Esophagus (tissue), 2 donors: ENCODE measurements at regions not wholly inside any gene's neighbourhood (a gene's known extent, or its start where the extent isn't known, plus 50 kb on each side); places are given as distances from the start of the nearest gene placed in this dataset.

Source experiments
- H3K27ac ChIP-seq, 2 donors: one replicate each; pipeline ENCODE4 v1.5.1; 2013; ENCODE audit warnings: low read depth in 2 of 2, mild to moderate bottlenecking in 2 of 2, inconsistent platforms in 1 of 2, low read length in 1 of 2, moderate library complexity in 1 of 2
- H3K27me3 ChIP-seq, 2 donors: one replicate each; pipeline ENCODE4 v1.6.1; 2013; ENCODE audit warnings: low read length in 2 of 2, control low read depth in 1 of 2, mild to moderate bottlenecking in 1 of 2; ENCODE audit not compliant: insufficient read depth in 2 of 2, control insufficient read depth in 1 of 2
- H3K36me3 ChIP-seq, 2 donors: one replicate each; pipeline ENCODE4 v1.6.1; 2013; ENCODE audit warnings: low read length in 1 of 2; ENCODE audit not compliant: control insufficient read depth in 2 of 2, insufficient read depth in 2 of 2
- H3K4me1 ChIP-seq, 2 donors: one replicate each; pipeline ENCODE4 v1.6.1; 2013; ENCODE audit warnings: low read length in 1 of 2; ENCODE audit not compliant: control insufficient read depth in 2 of 2, insufficient read depth in 2 of 2
- H3K4me3 ChIP-seq, 2 donors: one replicate each; pipeline ENCODE4 v1.5.1; 2013; ENCODE audit warnings: low read length in 2 of 2, mild to moderate bottlenecking in 2 of 2, low read depth in 1 of 2, moderate library complexity in 1 of 2
- H3K9me3 ChIP-seq, 2 donors: one replicate each; pipeline ENCODE4 v1.6.1; 2013; ENCODE audit warnings: mild to moderate bottlenecking in 2 of 2, low read depth in 1 of 2, low read length in 1 of 2, moderate library complexity in 1 of 2; ENCODE audit not compliant: control insufficient read depth in 2 of 2, insufficient read depth in 1 of 2
- WGBS, 2 donors: extraction: QIAGEN DNeasy Blood & Tissue Kit; methylation state at CpG; one replicate each; pipeline ENCODE4 v1.1.7; 2013; 5-methylcytosine and 5-hydroxymethylcytosine counted together
- donor health status: healthy with polysubstance abuse.
- donor health status: Bipolar disorder and iron deficiency.

DNA sequence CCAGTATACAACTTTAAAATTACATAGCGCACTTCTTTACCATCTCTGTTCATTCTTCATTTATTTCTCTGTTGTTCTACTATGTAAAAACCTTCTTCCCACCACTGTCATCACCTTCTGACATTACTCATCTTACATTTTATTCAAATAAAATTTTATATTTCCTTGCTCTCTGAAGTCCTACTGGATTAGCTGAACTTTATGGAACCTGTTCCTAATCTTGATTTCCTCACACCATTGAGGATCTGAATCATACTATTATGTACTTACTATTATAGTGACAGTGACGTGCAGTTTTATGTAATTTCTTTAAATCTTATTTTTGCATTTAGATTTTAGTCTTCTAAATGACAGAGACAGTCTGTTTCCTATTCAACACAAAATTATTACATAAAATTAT, 98.3 kb downstream of the DYNAP start:
- H3K36me3 ChIP-seq, result no peaks in the 10 kb centered on the region
- no peak overlapping the region for H3K27ac ChIP-seq
- H3K9me3 ChIP-seq, result no peaks in the 10 kb centered on the region
- H3K4me1 ChIP-seq, result no peaks in the 10 kb centered on the region
- WGBS, 2 donors, result 83 to 89% methylated on average over 2 of the region's 2 CpGs
- H3K27me3 ChIP-seq, result no peaks in the 10 kb centered on the region
- H3K4me3 ChIP-seq, result no peak overlapping the region

DNA sequence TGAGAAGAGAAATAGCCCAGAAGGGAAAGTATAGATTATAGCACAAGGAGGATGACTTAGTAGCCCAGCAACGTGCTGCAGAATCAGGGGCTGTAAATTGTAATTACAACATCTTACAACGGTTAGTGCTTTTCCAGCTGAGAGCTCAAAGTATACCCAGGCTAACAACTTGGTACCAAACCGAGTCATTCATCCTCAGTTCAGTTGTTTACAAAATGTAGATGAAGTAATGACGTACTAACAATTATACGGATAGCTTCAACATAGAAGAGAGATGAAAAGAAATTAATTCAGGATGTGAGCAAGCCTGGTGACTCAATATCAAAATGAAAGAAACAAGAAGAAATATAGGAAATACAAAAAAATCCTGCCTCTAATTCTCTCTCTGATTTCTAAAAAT, 99.2 kb downstream of the DYNAP start:
- no peaks in the 10 kb centered on the region for H3K27me3 ChIP-seq
- H3K9me3 ChIP-seq, result no peaks in the 10 kb centered on the region
- no peaks in the 10 kb centered on the region for H3K4me1 ChIP-seq
- H3K36me3 ChIP-seq, result no peaks in the 10 kb centered on the region
- WGBS, 2 donors, result 64 to 66% methylated on average over 5 of the region's 5 CpGs
- no peak overlapping the region for H3K4me3 ChIP-seq
- H3K27ac ChIP-seq, result no peak overlapping the region

GRCh38 chr18:54692463-54692862, 101.4 kb downstream of the DYNAP start:
- WGBS, 2 donors, result 80 to 88% methylated on average over 1 of the region's 1 CpG
- H3K27me3 ChIP-seq, result no peaks in the 10 kb centered on the region
- no peaks in the 10 kb centered on the region for H3K9me3 ChIP-seq
- no peaks in the 10 kb centered on the region for H3K4me1 ChIP-seq
- H3K36me3 ChIP-seq, result no peaks in the 10 kb centered on the region
- no peak overlapping the region for H3K27ac ChIP-seq
- H3K4me3 ChIP-seq, result no peak overlapping the region

GRCh38 chr18:54696616-54697293, 105.7 kb downstream of the DYNAP start:
- WGBS, 2 donors, result 64 to 73% methylated on average over 4 of the region's 4 CpGs
- Histone ChIP-seq H3K27ac (no peak overlapping the region), H3K36me3 (no peaks in the 10 kb centered on the region), H3K4me3 (no peak overlapping the region), H3K9me3 (no peaks in the 10 kb centered on the region), H3K27me3 (no peaks in the 10 kb centered on the region), H3K4me1 (no peaks in the 10 kb centered on the region)

GRCh38 chr18:54700580-54700979, 109.5 kb downstream of the DYNAP start:
- H3K27me3 ChIP-seq, result no peaks in the 10 kb centered on the region
- no peaks in the 10 kb centered on the region for H3K9me3 ChIP-seq
- 54 to 56% methylated on average over 1 of the region's 1 CpG for WGBS, 2 donors
- no peak overlapping the region for H3K27ac ChIP-seq
- H3K4me3 ChIP-seq, result no peak overlapping the region
- no peaks in the 10 kb centered on the region for H3K4me1 ChIP-seq
- H3K36me3 ChIP-seq, result no peaks in the 10 kb centered on the region

DNA sequence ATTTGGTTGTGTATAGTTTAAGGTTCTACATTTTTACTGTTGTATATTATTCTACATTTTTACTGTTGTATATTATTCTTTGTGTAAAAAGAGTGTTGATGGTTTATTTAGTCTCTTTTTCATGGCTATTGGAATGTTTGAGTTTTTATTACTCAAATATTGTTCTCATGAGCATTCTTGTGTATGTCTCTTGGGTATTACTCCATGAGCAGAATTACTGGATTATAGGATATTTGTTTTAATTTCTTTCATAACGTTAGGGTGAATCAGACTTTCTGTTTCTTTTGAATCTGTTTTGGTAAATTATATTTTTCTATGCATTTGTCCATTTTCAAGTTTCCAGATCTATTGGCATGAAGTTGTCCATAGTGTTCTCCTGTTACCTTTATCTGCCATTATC, 111.6 kb downstream of the DYNAP start:
- H3K36me3 ChIP-seq, result no peaks in the 10 kb centered on the region
- no peaks in the 10 kb centered on the region for H3K27me3 ChIP-seq
- WGBS, 2 donors, result 46 to 50% methylated on average over 1 of the region's 1 CpG
- no peaks in the 10 kb centered on the region for H3K4me1 ChIP-seq
- no peaks in the 10 kb centered on the region for H3K9me3 ChIP-seq
- H3K4me3 ChIP-seq, result no peak overlapping the region
- H3K27ac ChIP-seq, result no peak overlapping the region

DNA sequence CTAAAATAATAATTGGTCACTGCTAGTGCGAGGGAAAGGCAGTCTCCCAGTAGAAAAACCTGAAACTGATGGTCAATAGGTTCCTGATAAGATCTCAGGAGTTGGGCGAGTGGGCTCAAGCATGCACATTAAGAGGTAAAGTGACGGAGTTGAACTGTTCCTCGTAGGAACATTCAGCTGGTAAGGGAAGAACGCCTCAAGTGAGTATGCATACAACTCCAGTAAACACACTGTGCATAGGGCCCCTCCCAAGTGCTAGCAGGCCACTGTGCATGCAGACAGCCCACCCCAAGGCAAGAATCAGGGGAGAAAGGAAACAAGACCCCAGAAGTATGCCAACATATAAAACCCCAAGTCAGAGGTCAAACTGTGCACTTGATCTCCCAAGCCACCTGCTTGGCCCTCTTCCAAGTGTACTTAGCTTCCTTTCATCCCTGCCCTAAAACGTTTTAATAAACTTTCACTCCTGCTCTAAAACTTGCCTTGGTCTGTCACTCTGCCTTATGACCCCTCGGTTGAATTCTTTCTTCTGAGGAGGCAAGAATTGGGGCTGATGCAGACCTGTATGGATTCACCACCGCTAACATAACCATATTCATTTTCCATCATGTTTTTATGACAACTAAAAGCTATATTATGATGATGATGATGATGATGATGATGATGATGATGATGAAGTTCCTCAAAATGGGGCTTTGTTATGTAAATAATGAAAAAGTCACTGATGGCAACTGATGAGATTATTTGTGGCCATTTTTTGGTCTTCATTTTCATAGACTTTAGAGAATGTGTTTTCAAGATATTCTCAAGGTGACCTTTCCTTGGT, 118.0 kb upstream of the RAB27B start:
- WGBS, 2 donors, result 81 to 82% methylated on average over 8 of the region's 8 CpGs
- Histone ChIP-seq H3K27ac (no peak overlapping the region), H3K9me3 (no peaks in the 10 kb centered on the region), H3K4me1 (peaks cover 0 to 3% of the 10 kb centered on the region in 2 donors), H3K36me3 (no peaks in the 10 kb centered on the region), H3K4me3 (no peak overlapping the region), H3K27me3 (no peaks in the 10 kb centered on the region)

DNA sequence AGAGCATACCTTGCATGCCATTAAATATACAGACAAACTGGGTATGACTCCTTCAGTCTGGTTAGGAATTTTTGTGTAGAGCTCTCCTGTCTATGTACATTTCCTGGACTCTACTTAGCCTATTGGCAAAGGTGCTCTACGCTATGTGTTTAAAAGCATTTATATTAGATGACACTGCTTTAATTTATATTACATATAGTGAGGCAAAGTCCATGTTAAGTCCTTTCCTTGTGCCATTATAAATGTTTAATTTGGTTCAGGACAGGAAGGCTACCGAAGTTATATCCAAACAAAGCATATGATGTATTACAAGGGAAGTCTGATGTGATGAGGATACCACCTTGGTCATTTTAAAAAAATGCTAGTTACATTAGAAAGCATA, 117.4 kb upstream of the RAB27B start:
- Histone ChIP-seq H3K4me1 (peaks cover 0 to 3% of the 10 kb centered on the region in 2 donors), H3K9me3 (no peaks in the 10 kb centered on the region), H3K36me3 (no peaks in the 10 kb centered on the region), H3K27ac (no peak overlapping the region), H3K4me3 (no peak overlapping the region), H3K27me3 (no peaks in the 10 kb centered on the region)
- 84 to 90% methylated on average over 2 of the region's 2 CpGs for WGBS, 2 donors

- Histone ChIP-seq H3K27me3 (no peaks in the 10 kb centered on the region), H3K27ac (peak overlapping the region in 1 of 2 donors; percentile 41), H3K9me3 (no peaks in the 10 kb centered on the region), H3K4me3 (no peak overlapping the region), H3K36me3 (no peaks in the 10 kb centered on the region), H3K4me1 (peaks cover 0 to 3% of the 10 kb centered on the region in 2 donors)
- 40 to 55% methylated on average over 3 of the region's 3 CpGs for WGBS, 2 donors
Observed at GRCh38 chr18:54712306-54712705, 116.0 kb upstream of the RAB27B start.

DNA sequence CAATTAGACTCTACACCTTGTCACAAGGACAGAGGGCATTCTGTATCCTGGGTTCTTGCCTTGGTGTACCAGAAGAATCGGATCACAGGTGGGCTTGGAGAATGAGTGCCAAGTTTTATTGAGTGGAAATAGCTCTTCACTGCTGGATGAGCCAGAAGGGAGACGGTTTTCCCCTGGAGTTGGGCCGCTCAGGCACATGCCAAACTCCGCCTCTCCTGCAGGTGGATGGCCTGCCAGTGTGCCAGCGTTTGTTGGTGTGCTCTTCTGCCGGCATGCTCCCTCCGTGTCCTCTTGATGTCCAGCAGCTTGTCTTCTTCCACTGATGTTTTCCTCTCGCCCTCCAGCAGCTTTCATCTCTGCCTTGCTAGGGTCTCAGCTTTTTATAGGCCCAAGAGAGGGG, 115.5 kb upstream of the RAB27B start:
- no peaks in the 10 kb centered on the region for H3K27me3 ChIP-seq
- no peaks in the 10 kb centered on the region for H3K36me3 ChIP-seq
- no peaks in the 10 kb centered on the region for H3K9me3 ChIP-seq
- WGBS, 2 donors, result 57 to 67% methylated on average over 8 of the region's 8 CpGs
- peak overlapping the region in 1 of 2 donors; percentile 41 for H3K27ac ChIP-seq
- H3K4me3 ChIP-seq, result no peak overlapping the region
- H3K4me1 ChIP-seq, result peaks cover 0 to 3% of the 10 kb centered on the region in 2 donors
